ENCODE measurements at regions not wholly inside any gene's neighbourhood (a gene's known extent, or its start where the extent isn't known, plus 50 kb on each side); places are given as distances from the start of the nearest gene placed in this dataset.

DNA sequence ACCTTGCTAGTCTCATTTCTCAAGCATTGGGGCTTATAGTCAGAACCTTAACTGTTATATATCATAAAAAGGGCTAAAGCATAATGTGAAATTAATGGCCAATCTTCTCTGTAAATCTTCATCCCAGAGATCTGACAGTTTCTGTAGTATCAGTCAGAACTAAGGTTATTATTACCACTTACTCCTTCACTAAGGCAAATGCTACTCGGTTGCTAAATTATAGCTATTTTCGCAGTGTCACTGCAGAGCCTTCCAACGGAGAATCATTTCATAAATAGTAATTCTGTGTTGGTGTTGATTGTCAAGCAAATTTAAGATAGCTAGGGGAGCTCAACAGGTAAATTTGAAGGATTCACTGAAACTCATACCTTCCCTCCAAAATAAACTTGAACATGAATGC is 258.0 kb downstream of the METTL4 start:
- no peak for DNase-seq (ENCODE audit: low spot score)
- CTCF ChIA-PET: interaction anchor here (0.6 kb wide), 2 partner anchors 89 to 1228 kb away, joined by 3 read pairs; no protein-coding TSS in a partner anchor
- H3K27ac ChIP-seq: no peak overlapping the region
- TF ChIP-seq, protein P1, sequence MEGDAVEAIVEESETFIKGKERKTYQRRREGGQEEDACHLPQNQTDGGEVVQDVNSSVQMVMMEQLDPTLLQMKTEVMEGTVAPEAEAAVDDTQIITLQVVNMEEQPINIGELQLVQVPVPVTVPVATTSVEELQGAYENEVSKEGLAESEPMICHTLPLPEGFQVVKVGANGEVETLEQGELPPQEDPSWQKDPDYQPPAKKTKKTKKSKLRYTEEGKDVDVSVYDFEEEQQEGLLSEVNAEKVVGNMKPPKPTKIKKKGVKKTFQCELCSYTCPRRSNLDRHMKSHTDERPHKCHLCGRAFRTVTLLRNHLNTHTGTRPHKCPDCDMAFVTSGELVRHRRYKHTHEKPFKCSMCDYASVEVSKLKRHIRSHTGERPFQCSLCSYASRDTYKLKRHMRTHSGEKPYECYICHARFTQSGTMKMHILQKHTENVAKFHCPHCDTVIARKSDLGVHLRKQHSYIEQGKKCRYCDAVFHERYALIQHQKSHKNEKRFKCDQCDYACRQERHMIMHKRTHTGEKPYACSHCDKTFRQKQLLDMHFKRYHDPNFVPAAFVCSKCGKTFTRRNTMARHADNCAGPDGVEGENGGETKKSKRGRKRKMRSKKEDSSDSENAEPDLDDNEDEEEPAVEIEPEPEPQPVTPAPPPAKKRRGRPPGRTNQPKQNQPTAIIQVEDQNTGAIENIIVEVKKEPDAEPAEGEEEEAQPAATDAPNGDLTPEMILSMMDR (conservative IDR thresholded peaks at IDR 0.05; ENCODE audit: low read depth): no peak
- POLR2A ChIA-PET (ENCODE audit: low non-redundant PET): no interaction called here

DNA sequence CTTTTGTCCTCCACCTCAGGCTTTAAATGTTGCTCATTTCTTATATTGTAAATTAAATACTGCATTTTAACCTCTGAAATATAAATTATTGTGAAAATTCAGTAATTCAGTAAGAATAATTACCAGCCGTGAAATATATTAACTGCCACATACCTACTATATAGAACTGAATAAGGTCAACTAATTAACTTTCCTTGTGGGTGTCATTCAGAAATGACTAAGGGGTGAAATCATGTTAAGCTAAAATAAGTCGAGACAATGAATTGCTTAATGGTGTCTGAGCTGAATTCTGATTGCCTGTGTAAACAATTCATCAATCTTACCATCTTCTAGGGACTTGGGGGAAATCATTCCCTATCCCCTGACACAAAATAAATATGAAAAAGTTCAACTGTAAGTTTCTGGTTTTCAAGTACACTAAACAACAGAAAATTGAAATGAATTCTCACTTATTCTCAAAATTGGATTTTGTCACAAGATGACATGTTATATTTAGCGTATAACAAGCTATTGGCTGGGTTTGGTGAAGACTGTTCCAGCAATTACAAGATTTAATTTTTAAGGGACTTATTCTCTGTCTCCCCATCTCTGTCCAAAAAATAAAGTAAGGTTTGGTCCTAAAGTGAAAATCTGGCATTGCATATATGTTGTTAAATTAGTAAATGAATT is 255.1 kb downstream of the METTL4 start:
- H3K27ac ChIP-seq: no peak overlapping the region
- POLR2A ChIA-PET (ENCODE audit: low non-redundant PET): no interaction called here
- DNase-seq (ENCODE audit: low spot score): no peak
- TF ChIP-seq, protein P1 (conservative IDR thresholded peaks at IDR 0.05; ENCODE audit: low read depth): no peak
- CTCF ChIA-PET: no interaction called here

DNA sequence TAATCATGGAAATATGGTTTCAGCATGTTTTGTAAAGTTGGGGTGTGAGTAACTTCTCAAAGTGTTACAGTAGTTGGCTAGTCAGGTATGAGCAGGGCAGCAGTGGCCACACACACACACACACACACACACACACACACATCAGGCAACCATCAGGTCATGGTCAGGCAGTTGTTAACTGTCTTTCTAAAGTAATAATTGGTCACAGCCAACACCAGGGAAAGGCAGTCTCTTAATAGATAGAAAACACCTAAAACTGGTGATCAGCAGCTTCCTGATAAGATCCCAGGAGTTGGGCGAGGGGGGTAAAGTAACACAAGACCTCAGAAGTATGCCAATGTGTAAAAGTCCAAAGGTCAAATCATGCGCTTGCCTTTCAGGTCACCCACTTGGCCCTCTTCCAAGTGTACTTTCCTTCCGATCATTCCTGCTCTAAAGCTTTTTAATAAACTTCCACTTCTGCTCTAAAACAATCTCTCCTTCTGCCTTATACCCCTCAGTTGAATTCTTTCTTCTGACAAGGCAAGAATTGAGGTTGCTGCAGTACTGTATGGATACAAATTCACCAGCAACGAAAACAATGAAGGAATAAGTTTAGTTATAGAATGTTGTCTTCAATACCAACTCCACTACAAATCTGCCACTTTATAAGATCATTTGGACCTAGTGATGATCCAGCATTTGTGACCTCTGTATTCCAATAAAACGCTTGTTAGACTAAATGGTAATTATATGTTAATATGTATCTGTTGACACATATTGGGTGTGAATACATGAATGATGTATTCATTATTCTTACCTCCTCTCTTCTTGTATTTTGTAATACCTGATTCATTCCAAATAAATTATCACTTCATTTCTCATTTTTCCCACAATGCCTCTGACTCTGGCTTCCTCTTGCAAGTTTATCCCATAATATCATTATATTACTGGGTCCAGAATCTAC is 254.3 kb downstream of the METTL4 start:
- TF ChIP-seq, protein P1 (conservative IDR thresholded peaks at IDR 0.05; ENCODE audit: low read depth): no peak
- ChIA-PET CTCF (no interaction called here), POLR2A (ENCODE audit: low non-redundant PET) (no interaction called here)
- DNase-seq (ENCODE audit: low spot score): no peak
- no peak overlapping the region for H3K27ac ChIP-seq

DNA sequence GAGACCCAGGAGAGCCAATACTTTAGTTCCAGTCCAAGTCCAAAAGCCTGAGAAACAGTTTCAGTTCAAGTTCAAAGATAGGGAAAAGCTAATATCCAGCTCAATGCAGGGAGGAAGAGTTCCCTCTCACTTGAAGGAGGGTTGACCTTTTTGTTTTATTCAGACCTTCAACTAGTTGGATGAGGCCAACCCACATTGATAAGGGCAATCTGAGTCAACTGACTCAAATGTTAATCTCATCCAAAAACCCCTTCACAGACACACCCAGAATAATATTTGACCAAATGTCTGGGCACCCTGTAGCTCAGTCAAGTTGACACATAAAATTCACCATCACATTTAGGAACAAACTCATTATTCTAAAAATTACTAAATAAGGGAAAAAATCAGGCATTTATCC is 246.8 kb downstream of the METTL4 start:
- no peak for DNase-seq (ENCODE audit: low spot score)
- POLR2A ChIA-PET (ENCODE audit: low non-redundant PET): interaction anchor here (0.6 kb wide), 1 partner anchor 1612 kb away, joined by 3 read pairs; no protein-coding TSS in a partner anchor
- no peak overlapping the region for H3K27ac ChIP-seq
- CTCF ChIA-PET: interaction anchor here (0.6 to 1.0 kb wide), 3 partner anchors 20 to 325 kb away, joined by 3 to 4 read pairs (median 3); no protein-coding TSS in a partner anchor
- TF ChIP-seq, protein P1 (conservative IDR thresholded peaks at IDR 0.05; ENCODE audit: low read depth): no peak

DNA sequence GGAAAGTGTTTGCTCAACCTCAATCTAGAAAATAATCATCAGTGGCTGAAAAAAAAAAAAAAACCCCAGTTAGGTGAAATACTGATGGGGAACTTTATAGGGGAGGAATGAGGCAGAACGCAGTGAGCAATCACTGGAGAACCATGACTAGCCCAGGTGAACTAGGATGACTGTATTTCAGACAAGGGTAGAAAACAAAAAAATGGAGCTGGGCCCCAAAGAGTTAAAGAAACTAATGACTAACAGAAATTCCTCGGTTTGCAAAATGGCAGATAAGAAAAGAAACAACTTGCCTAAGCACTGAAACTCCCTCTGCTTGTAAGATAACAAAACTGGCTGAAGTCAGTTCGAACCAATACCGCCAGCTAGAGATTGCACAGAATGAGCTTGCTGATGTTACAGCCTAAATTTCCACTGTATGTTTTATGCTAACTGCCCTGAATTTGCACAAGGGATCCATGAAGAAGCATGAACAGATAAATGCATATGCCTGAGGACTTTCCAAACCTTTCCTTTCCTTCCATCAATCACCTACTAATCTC is 245.9 kb downstream of the METTL4 start:
- DNase-seq (ENCODE audit: low spot score): peak; percentile 41
- TF ChIP-seq, protein P1 (conservative IDR thresholded peaks at IDR 0.05; ENCODE audit: low read depth): no peak
- CTCF ChIA-PET: interaction anchor here (0.6 to 1.0 kb wide), 6 partner anchors 21 to 1536 kb away, joined by 3 to 7 read pairs (median 3); no protein-coding TSS in a partner anchor
- POLR2A ChIA-PET (ENCODE audit: low non-redundant PET): interaction anchor here (0.6 kb wide), 1 partner anchor 1613 kb away, joined by 3 read pairs; no protein-coding TSS in a partner anchor
- no peak overlapping the region for H3K27ac ChIP-seq

DNA sequence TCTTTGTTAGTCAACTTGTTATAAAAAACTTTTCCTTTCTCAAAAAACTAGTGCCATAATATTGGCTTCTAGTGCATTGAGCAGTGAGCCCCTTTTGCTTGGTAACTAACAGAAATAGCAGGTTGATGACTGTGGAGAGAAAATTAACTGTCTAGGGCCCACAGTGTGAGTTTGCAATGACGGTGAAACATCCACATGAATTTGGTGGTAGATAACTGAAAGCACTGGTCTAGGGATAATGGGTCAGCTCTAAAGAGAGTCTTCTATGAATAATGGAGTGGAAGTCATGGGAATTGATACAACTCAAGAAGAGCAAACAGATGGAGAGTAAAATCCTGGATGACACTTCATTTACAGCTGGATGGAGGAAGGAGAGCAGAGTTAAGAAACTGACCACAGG is 245.4 kb downstream of the METTL4 start:
- TF ChIP-seq, protein P1 (conservative IDR thresholded peaks at IDR 0.05; ENCODE audit: low read depth): no peak
- DNase-seq (ENCODE audit: low spot score): no peak
- CTCF ChIA-PET: interaction anchor here (0.6 to 0.9 kb wide), 4 partner anchors 67 to 1536 kb away, joined by 3 to 7 read pairs (median 4); no protein-coding TSS in a partner anchor
- no peak overlapping the region for H3K27ac ChIP-seq
- POLR2A ChIA-PET (ENCODE audit: low non-redundant PET): no interaction called here
